Endothelial cell of umbilical vein (primary cell): ENCODE measurements at regions not wholly inside any gene's neighbourhood (a gene's known extent, or its start where the extent isn't known, plus 50 kb on each side); places are given as distances from the start of the nearest gene placed in this dataset.

Source experiments
- EZH2 ChIP-seq: IDR thresholded peaks from 2 replicates; pipeline ENCODE4 v1.6.1; 2012; ENCODE audit warnings: borderline replicate concordance, low read depth, mild to moderate bottlenecking, moderate library complexity, low read length, inconsistent platforms; ENCODE audit not compliant: severe bottlenecking
- JUN ChIP-seq: IDR thresholded peaks from 2 replicates; pipeline ENCODE4 v1.6.1; 2011; ENCODE audit warnings: borderline replicate concordance, low read depth; ENCODE audit not compliant: insufficient read length, insufficient read depth
- TF ChIP-seq, protein P1 (sequence below), 2 donors: IDR thresholded peaks; 1 replicate in 1 of 2; 2 replicates in 1 of 2; pipeline ENCODE4 v1.5.1; 2011; ENCODE audit warnings: low read length in 2 of 2, mild to moderate bottlenecking in 2 of 2, moderate library complexity in 2 of 2, control low read depth in 1 of 2, inconsistent platforms in 1 of 2, low read depth in 1 of 2; ENCODE audit not compliant: insufficient read depth in 1 of 2; ENCODE audit errors: extremely low read depth in 1 of 2

- TF ChIP-seq, protein P1, sequence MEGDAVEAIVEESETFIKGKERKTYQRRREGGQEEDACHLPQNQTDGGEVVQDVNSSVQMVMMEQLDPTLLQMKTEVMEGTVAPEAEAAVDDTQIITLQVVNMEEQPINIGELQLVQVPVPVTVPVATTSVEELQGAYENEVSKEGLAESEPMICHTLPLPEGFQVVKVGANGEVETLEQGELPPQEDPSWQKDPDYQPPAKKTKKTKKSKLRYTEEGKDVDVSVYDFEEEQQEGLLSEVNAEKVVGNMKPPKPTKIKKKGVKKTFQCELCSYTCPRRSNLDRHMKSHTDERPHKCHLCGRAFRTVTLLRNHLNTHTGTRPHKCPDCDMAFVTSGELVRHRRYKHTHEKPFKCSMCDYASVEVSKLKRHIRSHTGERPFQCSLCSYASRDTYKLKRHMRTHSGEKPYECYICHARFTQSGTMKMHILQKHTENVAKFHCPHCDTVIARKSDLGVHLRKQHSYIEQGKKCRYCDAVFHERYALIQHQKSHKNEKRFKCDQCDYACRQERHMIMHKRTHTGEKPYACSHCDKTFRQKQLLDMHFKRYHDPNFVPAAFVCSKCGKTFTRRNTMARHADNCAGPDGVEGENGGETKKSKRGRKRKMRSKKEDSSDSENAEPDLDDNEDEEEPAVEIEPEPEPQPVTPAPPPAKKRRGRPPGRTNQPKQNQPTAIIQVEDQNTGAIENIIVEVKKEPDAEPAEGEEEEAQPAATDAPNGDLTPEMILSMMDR (IDR thresholded peaks at IDR 0.05; ENCODE audit: extremely low read depth in 1 of 2, insufficient read depth in 1 of 2, low read depth in 1 of 2, low read length in 2 of 2) = no peak
- no peak for TF ChIP-seq JUN
- TF ChIP-seq EZH2 = no peak
Measured at GRCh38 chrX:69357317-69357716, 146.8 kb upstream of the NALF2 start.
